ENCODE measurements at regions not wholly inside any gene's neighbourhood (a gene's known extent, or its start where the extent isn't known, plus 50 kb on each side); places are given as distances from the start of the nearest gene placed in this dataset.

GRCh38 chr5:152314196-152314829, 90.8 kb downstream of the NMUR2 start:
- FAIRE-seq (no peak), DNase-seq (ENCODE audit: low read depth, low spot score) (no peak), ATAC-seq (no peak)
- 0% methylated on average over 1 of the region's 1 CpG for WGBS (ENCODE audit: insufficient coverage, insufficient replicate concordance, low lambda C conversion rate, missing lambda C conversion rate)
- in situ Hi-C loops (cut with MboI) (no loop called here), intact Hi-C loops (cut with micrococcal nuclease; ENCODE audit: unreplicated experiment) (no loop called here)
- CTCF ChIA-PET: interaction anchor here (0.8 kb wide), 1 partner anchor 35 kb away, joined by 3 read pairs; no protein-coding TSS in a partner anchor
- TF ChIP-seq YBX1 (IDR thresholded peaks at IDR 0.05): no peak
- no peak for TF ChIP-seq NFXL1 (IDR thresholded peaks at IDR 0.05; ENCODE audit: borderline replicate concordance)
- no peak for TF ChIP-seq IRF3 (IDR thresholded peaks at IDR 0.05)
- TF ChIP-seq, protein P1, sequence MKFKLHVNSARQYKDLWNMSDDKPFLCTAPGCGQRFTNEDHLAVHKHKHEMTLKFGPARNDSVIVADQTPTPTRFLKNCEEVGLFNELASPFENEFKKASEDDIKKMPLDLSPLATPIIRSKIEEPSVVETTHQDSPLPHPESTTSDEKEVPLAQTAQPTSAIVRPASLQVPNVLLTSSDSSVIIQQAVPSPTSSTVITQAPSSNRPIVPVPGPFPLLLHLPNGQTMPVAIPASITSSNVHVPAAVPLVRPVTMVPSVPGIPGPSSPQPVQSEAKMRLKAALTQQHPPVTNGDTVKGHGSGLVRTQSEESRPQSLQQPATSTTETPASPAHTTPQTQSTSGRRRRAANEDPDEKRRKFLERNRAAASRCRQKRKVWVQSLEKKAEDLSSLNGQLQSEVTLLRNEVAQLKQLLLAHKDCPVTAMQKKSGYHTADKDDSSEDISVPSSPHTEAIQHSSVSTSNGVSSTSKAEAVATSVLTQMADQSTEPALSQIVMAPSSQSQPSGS (IDR thresholded peaks at IDR 0.05; ENCODE audit: low read length): no peak
- TF ChIP-seq, protein P2, sequence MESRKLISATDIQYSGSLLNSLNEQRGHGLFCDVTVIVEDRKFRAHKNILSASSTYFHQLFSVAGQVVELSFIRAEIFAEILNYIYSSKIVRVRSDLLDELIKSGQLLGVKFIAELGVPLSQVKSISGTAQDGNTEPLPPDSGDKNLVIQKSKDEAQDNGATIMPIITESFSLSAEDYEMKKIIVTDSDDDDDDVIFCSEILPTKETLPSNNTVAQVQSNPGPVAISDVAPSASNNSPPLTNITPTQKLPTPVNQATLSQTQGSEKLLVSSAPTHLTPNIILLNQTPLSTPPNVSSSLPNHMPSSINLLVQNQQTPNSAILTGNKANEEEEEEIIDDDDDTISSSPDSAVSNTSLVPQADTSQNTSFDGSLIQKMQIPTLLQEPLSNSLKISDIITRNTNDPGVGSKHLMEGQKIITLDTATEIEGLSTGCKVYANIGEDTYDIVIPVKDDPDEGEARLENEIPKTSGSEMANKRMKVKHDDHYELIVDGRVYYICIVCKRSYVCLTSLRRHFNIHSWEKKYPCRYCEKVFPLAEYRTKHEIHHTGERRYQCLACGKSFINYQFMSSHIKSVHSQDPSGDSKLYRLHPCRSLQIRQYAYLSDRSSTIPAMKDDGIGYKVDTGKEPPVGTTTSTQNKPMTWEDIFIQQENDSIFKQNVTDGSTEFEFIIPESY (IDR thresholded peaks at IDR 0.05): no peak
- TF ChIP-seq, protein P3, sequence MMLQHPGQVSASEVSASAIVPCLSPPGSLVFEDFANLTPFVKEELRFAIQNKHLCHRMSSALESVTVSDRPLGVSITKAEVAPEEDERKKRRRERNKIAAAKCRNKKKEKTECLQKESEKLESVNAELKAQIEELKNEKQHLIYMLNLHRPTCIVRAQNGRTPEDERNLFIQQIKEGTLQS (IDR thresholded peaks at IDR 0.05; ENCODE audit: borderline replicate concordance, extremely low read depth, low read depth, low read length): no peak
- no peak for TF ChIP-seq BMI1 (IDR thresholded peaks at IDR 0.05; ENCODE audit: borderline replicate concordance)
- TF ChIP-seq BRCA1 (IDR thresholded peaks at IDR 0.05; ENCODE audit: low read depth, low read length): no peak
- TF ChIP-seq SUPT20H (IDR thresholded peaks at IDR 0.05; ENCODE audit: borderline replicate concordance, control insufficient read depth, low read depth, low read length): no peak
- no peak for TF ChIP-seq RCOR1 (conservative IDR thresholded peaks at IDR 0.05; ENCODE audit: low read depth, low read length)
- TF ChIP-seq MYB (IDR thresholded peaks at IDR 0.05; ENCODE audit: borderline replicate concordance, low read depth, low read length): no peak
- TF ChIP-seq PAX5 (IDR thresholded peaks at IDR 0.05; ENCODE audit: borderline replicate concordance, low read depth, low read length): no peak
- TF ChIP-seq SPI1 (IDR thresholded peaks at IDR 0.05; ENCODE audit: borderline replicate concordance, insufficient read depth, low read depth, low read length): no peak
- TF ChIP-seq, protein P4, sequence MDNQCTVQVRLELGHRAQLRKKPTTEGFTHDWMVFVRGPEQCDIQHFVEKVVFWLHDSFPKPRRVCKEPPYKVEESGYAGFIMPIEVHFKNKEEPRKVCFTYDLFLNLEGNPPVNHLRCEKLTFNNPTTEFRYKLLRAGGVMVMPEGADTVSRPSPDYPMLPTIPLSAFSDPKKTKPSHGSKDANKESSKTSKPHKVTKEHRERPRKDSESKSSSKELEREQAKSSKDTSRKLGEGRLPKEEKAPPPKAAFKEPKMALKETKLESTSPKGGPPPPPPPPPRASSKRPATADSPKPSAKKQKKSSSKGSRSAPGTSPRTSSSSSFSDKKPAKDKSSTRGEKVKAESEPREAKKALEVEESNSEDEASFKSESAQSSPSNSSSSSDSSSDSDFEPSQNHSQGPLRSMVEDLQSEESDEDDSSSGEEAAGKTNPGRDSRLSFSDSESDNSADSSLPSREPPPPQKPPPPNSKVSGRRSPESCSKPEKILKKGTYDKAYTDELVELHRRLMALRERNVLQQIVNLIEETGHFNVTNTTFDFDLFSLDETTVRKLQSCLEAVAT (IDR thresholded peaks at IDR 0.05): no peak
- H3K4me3 ChIP-seq: no peak overlapping the region
- H2AFZ ChIP-seq (ENCODE audit: control insufficient read depth, low read depth, low read length): no peak overlapping the region
- no peak overlapping the region for H3K4me2 ChIP-seq (ENCODE audit: control insufficient read depth, insufficient read depth)
- no peaks in the 10 kb centered on the region for H3K36me3 ChIP-seq (ENCODE audit: control insufficient read depth in 2 of 2, insufficient read depth in 2 of 2, low read length in 1 of 2)
- H3K27me3 ChIP-seq (replicated peaks in 1 of 2; ENCODE audit: control insufficient read depth in 2 of 2, insufficient read depth in 2 of 2, low read length in 1 of 2): peaks cover 0 to 3% of the 10 kb centered on the region in 2 experiments; a peak in 1 of 4 replicates
- no peak overlapping the region for H3K27ac ChIP-seq (ENCODE audit: control insufficient read depth, insufficient read depth)
- no peaks in the 10 kb centered on the region for H3K4me1 ChIP-seq (ENCODE audit: control insufficient read depth, insufficient read depth, low read length)
- POLR2A ChIA-PET: no interaction called here
- SMC1A ChIA-PET (ENCODE audit: uncharacterized antibody, unreplicated experiment): no interaction called here
- H3K79me2 ChIP-seq (ENCODE audit: control insufficient read depth, insufficient read depth, low read length): no peaks in the 10 kb centered on the region
- no peak overlapping the region for H3K9ac ChIP-seq (ENCODE audit: control insufficient read depth, insufficient read depth, low read length)
- no peaks in the 10 kb centered on the region; the same call in 2 of the 3 replicates for H3K9me3 ChIP-seq (replicated peaks; ENCODE audit: control insufficient read depth, insufficient read depth, low read length)
- RAD21 ChIA-PET (ENCODE audit: unreplicated experiment): no interaction called here
- BruUV-seq (replicated peaks): no TSS peak
- H4K20me1 ChIP-seq (ENCODE audit: control insufficient read depth, insufficient read depth): no peaks in the 10 kb centered on the region
